H1 (cell line): ENCODE measurements at regions not wholly inside any gene's neighbourhood (a gene's known extent, or its start where the extent isn't known, plus 50 kb on each side); places are given as distances from the start of the nearest gene placed in this dataset.

Experiments used
- BACH1 ChIP-seq: IDR thresholded peaks from 2 replicates; pipeline ENCODE4 v1.6.1; 2012; ENCODE audit warnings: low read length, improper control_type of control experiment
- CHD7 ChIP-seq: fragments of 300-600 bp; sonication (generic); IDR thresholded peaks from 2 replicates; pipeline ENCODE4 v1.7.1; 2012; ENCODE audit warnings: low read length, moderate library complexity, mild to moderate bottlenecking, inconsistent platforms; ENCODE audit not compliant: insufficient replicate concordance
- CTBP2 ChIP-seq: IDR thresholded peaks from 2 replicates; pipeline ENCODE4 v1.7.0; 2011; ENCODE audit warnings: borderline replicate concordance, mild to moderate bottlenecking, moderate library complexity, mixed read lengths, low read length; ENCODE audit not compliant: insufficient read depth, insufficient read length
- RFX5 ChIP-seq: IDR thresholded peaks from 2 replicates; pipeline ENCODE4 v1.6.1; 2011; ENCODE audit warnings: low read depth, low read length, improper control_type of control experiment, borderline replicate concordance
- TAF7 ChIP-seq: optimal IDR thresholded peaks from 2 replicates; pipeline ENCODE3; 2011; ENCODE audit warnings: low read depth, mild to moderate bottlenecking, inconsistent platforms, low read length, moderate library complexity, borderline replicate concordance

GRCh38 chr2:67218056-67218455 lies 179.1 kb upstream of the ETAA1 start (continued):
- TF ChIP-seq CHD7 (no peak), TAF7 (no peak), CTBP2 (no peak), RFX5 (no peak), BACH1 (no peak)
